H1 (cell line): ENCODE measurements at regions not wholly inside any gene's neighbourhood (a gene's known extent, or its start where the extent isn't known, plus 50 kb on each side); places are given as distances from the start of the nearest gene placed in this dataset.

Experiments
- BRCA1 ChIP-seq: IDR thresholded peaks from 2 replicates; pipeline ENCODE4 v1.6.1; 2012; ENCODE audit warnings: low read depth, low read length, improper control_type of control experiment
- CHD2 ChIP-seq: IDR thresholded peaks from 2 replicates; pipeline ENCODE4 v1.6.1; 2012; ENCODE audit warnings: low read length, improper control_type of control experiment
- EGR1 ChIP-seq: IDR thresholded peaks from 2 replicates; pipeline ENCODE4 v1.6.1; 2011; ENCODE audit warnings: low read depth, low read length, borderline replicate concordance
- NRF1 ChIP-seq: IDR thresholded peaks from 2 replicates; pipeline ENCODE4 v1.6.1; 2011; ENCODE audit warnings: mild to moderate bottlenecking, low read depth, low read length, improper control_type of control experiment
- POLR2A ChIP-seq, 2 experiments: IDR thresholded peaks; 1 replicate in 1 of 2; 2 replicates in 1 of 2; pipeline ENCODE4 v1.6.1; 2011; ENCODE audit warnings: low read depth in 2 of 2, low read length in 2 of 2, mild to moderate bottlenecking in 2 of 2; ENCODE audit errors: control extremely low read depth in 1 of 2
- POLR2AphosphoS5 ChIP-seq: IDR thresholded peaks from 2 replicates; pipeline ENCODE4 v1.6.1; 2011; ENCODE audit warnings: low read depth, low read length
- SRF ChIP-seq: IDR thresholded peaks from 2 replicates; pipeline ENCODE4 v1.6.1; 2011; ENCODE audit warnings: mild to moderate bottlenecking, low read depth, low read length, moderate library complexity
- ZNF274 ChIP-seq: IDR thresholded peaks from 2 replicates; pipeline ENCODE4 v1.7.0; 2012; ENCODE audit warnings: low read length, borderline replicate concordance; ENCODE audit errors: extremely low read depth
- TF ChIP-seq, protein P1 (sequence below), 3 experiments: IDR thresholded peaks; 1 replicate in 2 of 3; 2 replicates in 1 of 3; pipeline versions ENCODE4 v1.5.1 to v1.6.1; 2011; ENCODE audit warnings: low read length in 3 of 3, mild to moderate bottlenecking in 3 of 3, inconsistent platforms in 2 of 3, low read depth in 1 of 3, moderate library complexity in 1 of 3; ENCODE audit not compliant: insufficient read depth in 1 of 3; ENCODE audit errors: control extremely low read depth in 1 of 3

DNA sequence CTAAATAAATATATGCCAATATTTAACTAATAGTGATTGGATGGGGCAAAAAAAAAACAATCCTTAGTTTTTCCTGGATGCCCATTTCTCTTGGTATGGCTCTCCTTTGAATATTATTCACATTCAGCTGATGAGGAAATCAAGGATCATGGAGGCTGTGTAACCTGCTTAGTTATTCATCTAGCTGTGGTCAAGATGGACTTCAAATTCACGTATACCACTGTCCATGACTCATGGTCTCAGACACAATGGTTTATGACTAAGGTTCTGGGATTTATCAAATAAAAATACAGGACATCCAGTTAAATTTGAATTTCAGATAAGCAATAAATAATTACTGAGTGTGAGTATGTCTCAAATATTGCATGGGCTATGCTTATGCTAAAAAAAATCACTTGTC lies 191.5 kb upstream of the CELF2 start:
- no peak for TF ChIP-seq ZNF274
- no peak for TF ChIP-seq SRF
- no peak for TF ChIP-seq POLR2A (IDR thresholded peaks at IDR 0.05; ENCODE audit: control extremely low read depth in 1 of 2, low read depth in 2 of 2, low read length in 2 of 2)
- TF ChIP-seq, protein P1, sequence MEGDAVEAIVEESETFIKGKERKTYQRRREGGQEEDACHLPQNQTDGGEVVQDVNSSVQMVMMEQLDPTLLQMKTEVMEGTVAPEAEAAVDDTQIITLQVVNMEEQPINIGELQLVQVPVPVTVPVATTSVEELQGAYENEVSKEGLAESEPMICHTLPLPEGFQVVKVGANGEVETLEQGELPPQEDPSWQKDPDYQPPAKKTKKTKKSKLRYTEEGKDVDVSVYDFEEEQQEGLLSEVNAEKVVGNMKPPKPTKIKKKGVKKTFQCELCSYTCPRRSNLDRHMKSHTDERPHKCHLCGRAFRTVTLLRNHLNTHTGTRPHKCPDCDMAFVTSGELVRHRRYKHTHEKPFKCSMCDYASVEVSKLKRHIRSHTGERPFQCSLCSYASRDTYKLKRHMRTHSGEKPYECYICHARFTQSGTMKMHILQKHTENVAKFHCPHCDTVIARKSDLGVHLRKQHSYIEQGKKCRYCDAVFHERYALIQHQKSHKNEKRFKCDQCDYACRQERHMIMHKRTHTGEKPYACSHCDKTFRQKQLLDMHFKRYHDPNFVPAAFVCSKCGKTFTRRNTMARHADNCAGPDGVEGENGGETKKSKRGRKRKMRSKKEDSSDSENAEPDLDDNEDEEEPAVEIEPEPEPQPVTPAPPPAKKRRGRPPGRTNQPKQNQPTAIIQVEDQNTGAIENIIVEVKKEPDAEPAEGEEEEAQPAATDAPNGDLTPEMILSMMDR (IDR thresholded peaks at IDR 0.05; ENCODE audit: control extremely low read depth in 1 of 3, insufficient read depth in 1 of 3, low read depth in 1 of 3, low read length in 3 of 3) = no peak
- no peak for TF ChIP-seq EGR1
- no peak for TF ChIP-seq POLR2AphosphoS5
- no peak for TF ChIP-seq NRF1
- TF ChIP-seq CHD2 = no peak
- TF ChIP-seq BRCA1 = no peak
